Activated CD4-positive, alpha-beta memory T cell treated with anti-CD3 and anti-CD28 coated beads, Interleukin-2, amount 10 ng/mL, durations not matched to agents 7 days and 5 days (primary cell): ENCODE measurements at regions not wholly inside any gene's neighbourhood (a gene's known extent, or its start where the extent isn't known, plus 50 kb on each side); places are given as distances from the start of the nearest gene placed in this dataset.
"Not testable (repeated sequence)": the region's sequence is repeated elsewhere in the genome, so short reads cannot be mapped to it uniquely, and the experiment has no call there.

Source experiments
- CTCF ChIA-PET: fragments of 350-600 bp; sonication (Branson Sonifier 250); formaldehyde crosslinking; loops from one replicate; lab custom pipeline; 2021; ENCODE audit warnings: antibody characterized with exemption, inconsistent platforms; lab: Charles Lee
- POLR2A ChIA-PET: fragments of 350-600 bp; sonication (Branson Sonifier 250); formaldehyde crosslinking; loops from one replicate; lab custom pipeline; 2021; ENCODE audit warnings: antibody characterized with exemption; lab: Charles Lee
- DNase-seq: peaks from one replicate; pipeline ENCODE4 v3.0.0-alpha.2; 2020
- H3K27ac Mint-ChIP-seq: one replicate; pipeline ENCODE4 v1.8.0; 2021; ENCODE audit warnings: mild to moderate bottlenecking, mixed read lengths
- H3K27me3 Mint-ChIP-seq: one replicate; pipeline ENCODE4 v1.8.0; 2021; ENCODE audit warnings: mixed read lengths
- H3K36me3 Mint-ChIP-seq: one replicate; pipeline ENCODE4 v1.8.0; 2021; ENCODE audit warnings: low read depth, mixed read lengths
- H3K4me1 Mint-ChIP-seq: one replicate; pipeline ENCODE4 v1.8.0; 2021; ENCODE audit warnings: mixed read lengths
- H3K4me3 Mint-ChIP-seq: one replicate; pipeline ENCODE4 v1.8.0; 2021; ENCODE audit warnings: mild to moderate bottlenecking, mixed read lengths
- H3K9me3 Mint-ChIP-seq: one replicate; pipeline ENCODE4 v1.8.0; 2021; ENCODE audit warnings: mixed read lengths

GRCh38 chr18:40245612-40246011 is 1709.4 kb upstream of the PIK3C3 start:
- H3K27ac Mint-ChIP-seq, H3K27me3 Mint-ChIP-seq, POLR2A ChIA-PET, H3K9me3 Mint-ChIP-seq, DNase-seq, H3K4me3 Mint-ChIP-seq, H3K4me1 Mint-ChIP-seq, H3K36me3 Mint-ChIP-seq, CTCF ChIA-PET: not testable (repeated sequence)

GRCh38 chr18:40243607-40244006 is 1711.4 kb upstream of the PIK3C3 start:
- Mint-ChIP-seq H3K4me3 (no peak overlapping the region), H3K27ac (no peak overlapping the region), H3K27me3 (no peaks in the 10 kb centered on the region), H3K4me1 (no peaks in the 10 kb centered on the region), H3K9me3 (peaks cover 9% of the 10 kb centered on the region), H3K36me3 (no peaks in the 10 kb centered on the region)
- POLR2A ChIA-PET = no interaction called here
- no peak for DNase-seq
- CTCF ChIA-PET = no interaction called here

- ChIA-PET POLR2A (no interaction called here), CTCF (no interaction called here)
- Mint-ChIP-seq H3K4me1 (no peaks in the 10 kb centered on the region), H3K27me3 (no peaks in the 10 kb centered on the region), H3K27ac (no peak overlapping the region), H3K9me3 (no peaks in the 10 kb centered on the region), H3K36me3 (no peaks in the 10 kb centered on the region), H3K4me3 (no peak overlapping the region)
- no peak for DNase-seq
Observed at GRCh38 chr18:40235836-40236235, 1719.2 kb upstream of the PIK3C3 start.

GRCh38 chr18:40235323-40235722 is 1719.7 kb upstream of the PIK3C3 start:
- no peak overlapping the region for H3K4me3 Mint-ChIP-seq
- H3K36me3 Mint-ChIP-seq = no peaks in the 10 kb centered on the region
- ChIA-PET CTCF (no interaction called here), POLR2A (no interaction called here)
- H3K4me1 Mint-ChIP-seq = no peaks in the 10 kb centered on the region
- H3K9me3 Mint-ChIP-seq = no peaks in the 10 kb centered on the region
- H3K27ac Mint-ChIP-seq = no peak overlapping the region
- H3K27me3 Mint-ChIP-seq = no peaks in the 10 kb centered on the region
- DNase-seq = no peak

GRCh38 chr18:40233931-40234616 is 1721.0 kb upstream of the PIK3C3 start:
- no peak for DNase-seq
- no peak overlapping the region for H3K4me3 Mint-ChIP-seq
- ChIA-PET POLR2A (no interaction called here), CTCF (no interaction called here)
- H3K9me3 Mint-ChIP-seq = peaks cover 5% of the 10 kb centered on the region
- H3K36me3 Mint-ChIP-seq = no peaks in the 10 kb centered on the region
- no peaks in the 10 kb centered on the region for H3K27me3 Mint-ChIP-seq
- H3K4me1 Mint-ChIP-seq = no peaks in the 10 kb centered on the region
- no peak overlapping the region for H3K27ac Mint-ChIP-seq

GRCh38 chr18:40222776-40223175 is 1732.3 kb upstream of the PIK3C3 start:
- H3K27ac Mint-ChIP-seq = no peak overlapping the region

GRCh38 chr18:40216856-40217255 is 1738.2 kb upstream of the PIK3C3 start:
- CTCF ChIA-PET = no interaction called here
- H3K4me3 Mint-ChIP-seq = no peak overlapping the region
- DNase-seq = no peak
- no peaks in the 10 kb centered on the region for H3K4me1 Mint-ChIP-seq
- H3K9me3 Mint-ChIP-seq = no peaks in the 10 kb centered on the region
- H3K36me3 Mint-ChIP-seq = no peaks in the 10 kb centered on the region
- H3K27ac Mint-ChIP-seq = no peak overlapping the region
- POLR2A ChIA-PET = no interaction called here
- no peaks in the 10 kb centered on the region for H3K27me3 Mint-ChIP-seq

More at GRCh38 chr18:40222776-40223175, 1732.3 kb upstream of the PIK3C3 start:
- ChIA-PET POLR2A (no interaction called here), CTCF (no interaction called here)
- no peaks in the 10 kb centered on the region for H3K4me1 Mint-ChIP-seq
- no peaks in the 10 kb centered on the region for H3K36me3 Mint-ChIP-seq
- peaks cover 1% of the 10 kb centered on the region for H3K9me3 Mint-ChIP-seq
- H3K4me3 Mint-ChIP-seq = no peak overlapping the region
- DNase-seq = no peak
- H3K27me3 Mint-ChIP-seq = no peaks in the 10 kb centered on the region

GRCh38 chr18:40215979-40216378 is 1739.1 kb upstream of the PIK3C3 start:
- no peak for DNase-seq
- Mint-ChIP-seq H3K27me3 (no peaks in the 10 kb centered on the region), H3K4me1 (no peaks in the 10 kb centered on the region), H3K36me3 (no peaks in the 10 kb centered on the region), H3K9me3 (no peaks in the 10 kb centered on the region), H3K4me3 (no peak overlapping the region), H3K27ac (no peak overlapping the region)
- ChIA-PET POLR2A (no interaction called here), CTCF (no interaction called here)

- H3K4me1 Mint-ChIP-seq = no peaks in the 10 kb centered on the region
- no peak overlapping the region for H3K27ac Mint-ChIP-seq
- ChIA-PET POLR2A (no interaction called here), CTCF (no interaction called here)
- DNase-seq = no peak
- H3K36me3 Mint-ChIP-seq = no peaks in the 10 kb centered on the region
- no peak overlapping the region for H3K4me3 Mint-ChIP-seq
- H3K9me3 Mint-ChIP-seq = peaks cover 10% of the 10 kb centered on the region
- no peaks in the 10 kb centered on the region for H3K27me3 Mint-ChIP-seq
Observed at GRCh38 chr18:40210696-40211095, 1744.3 kb upstream of the PIK3C3 start.

GRCh38 chr18:40208958-40209357 is 1746.1 kb upstream of the PIK3C3 start:
- Mint-ChIP-seq H3K27ac (no peak overlapping the region), H3K36me3 (no peaks in the 10 kb centered on the region), H3K4me1 (no peaks in the 10 kb centered on the region), H3K9me3 (peaks cover 10% of the 10 kb centered on the region), H3K27me3 (no peaks in the 10 kb centered on the region), H3K4me3 (no peak overlapping the region)
- POLR2A ChIA-PET = no interaction called here
- no peak for DNase-seq
- CTCF ChIA-PET = no interaction called here

GRCh38 chr18:40197711-40198110 is 1757.3 kb upstream of the PIK3C3 start:
- Mint-ChIP-seq H3K27ac (no peak overlapping the region), H3K36me3 (no peaks in the 10 kb centered on the region), H3K27me3 (no peaks in the 10 kb centered on the region), H3K9me3 (peaks cover 10% of the 10 kb centered on the region), H3K4me3 (no peak overlapping the region), H3K4me1 (no peaks in the 10 kb centered on the region)
- ChIA-PET POLR2A (no interaction called here), CTCF (no interaction called here)
- DNase-seq = no peak

- no peak for DNase-seq
- Mint-ChIP-seq H3K4me3 (no peak overlapping the region), H3K27me3 (no peaks in the 10 kb centered on the region), H3K4me1 (no peaks in the 10 kb centered on the region), H3K9me3 (peaks cover 6% of the 10 kb centered on the region), H3K36me3 (no peaks in the 10 kb centered on the region), H3K27ac (no peak overlapping the region)
- ChIA-PET CTCF (no interaction called here), POLR2A (no interaction called here)
Observed at GRCh38 chr18:40186677-40187076, 1768.4 kb upstream of the PIK3C3 start.

- ChIA-PET POLR2A (no interaction called here), CTCF (no interaction called here)
- DNase-seq = no peak
- no peaks in the 10 kb centered on the region for H3K36me3 Mint-ChIP-seq
- peaks cover 13% of the 10 kb centered on the region for H3K9me3 Mint-ChIP-seq
- H3K27me3 Mint-ChIP-seq = no peaks in the 10 kb centered on the region
- no peak overlapping the region for H3K27ac Mint-ChIP-seq
- H3K4me1 Mint-ChIP-seq = no peaks in the 10 kb centered on the region
- H3K4me3 Mint-ChIP-seq = no peak overlapping the region
Observed at GRCh38 chr18:40179729-40180461, 1775.1 kb upstream of the PIK3C3 start.

- ChIA-PET POLR2A (no interaction called here), CTCF (no interaction called here)
- Mint-ChIP-seq H3K36me3 (no peaks in the 10 kb centered on the region), H3K4me1 (no peaks in the 10 kb centered on the region), H3K9me3 (peaks cover 7% of the 10 kb centered on the region), H3K27me3 (no peaks in the 10 kb centered on the region), H3K27ac (no peak overlapping the region), H3K4me3 (no peak overlapping the region)
- no peak for DNase-seq
Observed at GRCh38 chr18:40168026-40168425, 1787.0 kb upstream of the PIK3C3 start.
